Spinal cord (tissue), 9 donors: ENCODE measurements at regions not wholly inside any gene's neighbourhood (a gene's known extent, or its start where the extent isn't known, plus 50 kb on each side); places are given as distances from the start of the nearest gene placed in this dataset.
"Not testable (repeated sequence)": the region's sequence is repeated elsewhere in the genome, so short reads cannot be mapped to it uniquely, and the experiment has no call there.

Experiments
- DNase-seq, 6 donors: peaks; one replicate each; pipeline versions ENCODE4 v3.0.0 to v3.0.0-alpha.2; 2013 to 2015; ENCODE audit warnings: low spot score in 6 of 6, low read depth in 4 of 6
- H3K27ac ChIP-seq: one replicate; pipeline ENCODE4 v1.5.1; 2013; ENCODE audit warnings: low read depth, low read length, control low read depth
- H3K27me3 ChIP-seq: one replicate; pipeline ENCODE4 v1.6.1; 2013; ENCODE audit warnings: low read length; ENCODE audit not compliant: control insufficient read depth, insufficient read depth
- H3K36me3 ChIP-seq: one replicate; pipeline ENCODE4 v1.6.1; 2013; ENCODE audit warnings: low read length; ENCODE audit not compliant: control insufficient read depth, insufficient read depth
- H3K4me1 ChIP-seq: one replicate; pipeline ENCODE4 v1.6.1; 2013; ENCODE audit warnings: low read length; ENCODE audit not compliant: control insufficient read depth, insufficient read depth
- H3K4me3 ChIP-seq: one replicate; pipeline ENCODE4 v1.5.1; 2013; ENCODE audit warnings: low read depth, low read length, control low read depth
- H3K9me3 ChIP-seq: one replicate; pipeline ENCODE4 v1.6.1; 2013; ENCODE audit warnings: low read length; ENCODE audit not compliant: control insufficient read depth, insufficient read depth
- WGBS: methylation state at CpG from one replicate; pipeline ENCODE4 v1.1.5; 2013; ENCODE audit warnings: missing lambda C conversion rate; ENCODE audit not compliant: insufficient coverage; 5-methylcytosine and 5-hydroxymethylcytosine counted together
- donor health status: healthy.

GRCh38 chr12:103011974-103012763 lies 54.7 kb downstream of the ASCL1 start:
- WGBS = 37% methylated on average over 2 of the region's 4 CpGs
- peak in 2 of 6 donors; percentile 7 to 28 for DNase-seq
- Histone ChIP-seq H3K9me3 (no peaks in the 10 kb centered on the region), H3K4me3 (no peak overlapping the region), H3K27ac (peak overlapping the region; percentile 75), H3K4me1 (peaks cover 24% of the 10 kb centered on the region), H3K36me3 (no peaks in the 10 kb centered on the region), H3K27me3 (no peaks in the 10 kb centered on the region)

- DNase-seq = peak; percentile 65 to 95 (median 82)
- H3K4me3 ChIP-seq = no peak overlapping the region
- 0% methylated on average over 1 of the region's 8 CpGs for WGBS
- no peaks in the 10 kb centered on the region for H3K36me3 ChIP-seq
- no peaks in the 10 kb centered on the region for H3K27me3 ChIP-seq
- H3K9me3 ChIP-seq = no peaks in the 10 kb centered on the region
- H3K4me1 ChIP-seq = peaks cover 24% of the 10 kb centered on the region
- H3K27ac ChIP-seq = peak overlapping the region; percentile 75
Measured at GRCh38 chr12:103012884-103013283, 55.4 kb downstream of the ASCL1 start.

DNA sequence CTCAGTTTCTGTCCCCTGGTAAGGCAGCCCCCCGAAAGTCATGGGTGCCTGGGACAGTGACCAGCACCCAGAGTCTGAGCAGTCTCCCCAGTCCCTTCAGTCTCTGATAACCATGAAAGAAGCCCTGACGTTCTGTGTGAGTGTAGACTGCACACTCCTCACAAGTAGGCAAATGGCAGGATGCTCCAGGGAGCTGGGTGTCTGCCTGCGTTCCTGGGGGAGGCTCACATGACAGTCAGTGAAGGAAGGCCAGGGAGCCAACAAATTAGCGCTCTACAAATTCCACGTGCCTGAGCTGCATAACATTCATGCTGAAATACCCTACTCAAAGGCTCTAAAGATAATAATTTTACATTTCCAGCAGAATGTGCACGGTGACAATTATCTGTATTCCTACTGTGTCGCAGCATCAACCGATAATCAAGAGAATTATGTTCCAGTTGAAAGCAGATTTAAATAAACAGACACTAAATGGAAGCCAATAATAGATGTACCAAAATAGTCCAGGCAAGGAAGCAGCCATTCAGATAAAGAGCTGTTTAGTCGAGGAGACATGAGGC lies 56.3 kb downstream of the ASCL1 start:
- WGBS = 18% methylated on average over 4 of the region's 9 CpGs
- Histone ChIP-seq H3K4me3 (no peak overlapping the region), H3K4me1 (peaks cover 24% of the 10 kb centered on the region), H3K27ac (peak overlapping the region; percentile 75), H3K9me3 (no peaks in the 10 kb centered on the region), H3K27me3 (no peaks in the 10 kb centered on the region), H3K36me3 (no peaks in the 10 kb centered on the region)
- peak in 4 of 6 donors; percentile 31 to 88 (median 57) for DNase-seq

- Histone ChIP-seq H3K27ac (no peak overlapping the region), H3K9me3 (no peaks in the 10 kb centered on the region), H3K4me1 (peaks cover 24% of the 10 kb centered on the region), H3K27me3 (no peaks in the 10 kb centered on the region), H3K4me3 (no peak overlapping the region), H3K36me3 (no peaks in the 10 kb centered on the region)
- no peak for DNase-seq
Measured at GRCh38 chr12:103016381-103016780, 58.9 kb downstream of the ASCL1 start.

- WGBS = no CpG with 5 or more reads among the region's 1 CpG
Measured at GRCh38 chr12:103020839-103021238, 63.4 kb downstream of the ASCL1 start.

GRCh38 chr12:103021538-103022218 lies 64.2 kb downstream of the ASCL1 start:
- no peak overlapping the region for H3K4me3 ChIP-seq
- no CpG with 5 or more reads among the region's 3 CpGs for WGBS
- no peak overlapping the region for H3K27ac ChIP-seq
- no peaks in the 10 kb centered on the region for H3K4me1 ChIP-seq
- no peaks in the 10 kb centered on the region for H3K9me3 ChIP-seq
- no peaks in the 10 kb centered on the region for H3K27me3 ChIP-seq
- H3K36me3 ChIP-seq = no peaks in the 10 kb centered on the region
- DNase-seq = no peak

More at GRCh38 chr12:103020839-103021238, 63.4 kb downstream of the ASCL1 start:
- Histone ChIP-seq H3K9me3 (no peaks in the 10 kb centered on the region), H3K4me3 (no peak overlapping the region), H3K36me3 (no peaks in the 10 kb centered on the region), H3K27me3 (no peaks in the 10 kb centered on the region), H3K27ac (no peak overlapping the region), H3K4me1 (no peaks in the 10 kb centered on the region)
- DNase-seq = no peak

GRCh38 chr12:103024650-103025049 lies 67.2 kb downstream of the ASCL1 start:
- H3K4me1 ChIP-seq = no peaks in the 10 kb centered on the region
- no peaks in the 10 kb centered on the region for H3K9me3 ChIP-seq
- no peak for DNase-seq
- no peak overlapping the region for H3K27ac ChIP-seq
- H3K36me3 ChIP-seq = no peaks in the 10 kb centered on the region
- no peaks in the 10 kb centered on the region for H3K27me3 ChIP-seq
- H3K4me3 ChIP-seq = no peak overlapping the region
- no CpG with 5 or more reads among the region's 1 CpG for WGBS

- not testable (repeated sequence) for H3K27ac ChIP-seq, H3K9me3 ChIP-seq, H3K36me3 ChIP-seq, H3K4me3 ChIP-seq, H3K4me1 ChIP-seq, H3K27me3 ChIP-seq
- WGBS = 15% methylated on average over 3 of the region's 3 CpGs
- peak in 3 of 6 donors; percentile 25 to 66 (median 58) for DNase-seq
Measured at GRCh38 chr12:103026643-103027042, 69.2 kb downstream of the ASCL1 start.

GRCh38 chr12:103028881-103029639 lies 71.6 kb downstream of the ASCL1 start:
- no peaks in the 10 kb centered on the region for H3K36me3 ChIP-seq
- H3K4me3 ChIP-seq = no peak overlapping the region
- DNase-seq = no peak
- H3K9me3 ChIP-seq = no peaks in the 10 kb centered on the region
- H3K27ac ChIP-seq = no peak overlapping the region
- H3K4me1 ChIP-seq = no peaks in the 10 kb centered on the region
- no peaks in the 10 kb centered on the region for H3K27me3 ChIP-seq
- WGBS = 60% methylated on average over 1 of the region's 6 CpGs
